ENCODE measurements at regions not wholly inside any gene's neighbourhood (a gene's known extent, or its start where the extent isn't known, plus 50 kb on each side); places are given as distances from the start of the nearest gene placed in this dataset.
A peak's percentile ranks its signal among the peaks of the same experiment; 100 is the strongest.

GRCh38 chr7:153130052-153130451 is 370.5 kb downstream of the ACTR3B start:
- H3K79me1 ChIP-seq (ENCODE audit: low read length): no peaks in the 10 kb centered on the region
- no peak overlapping the region for H2BK5ac ChIP-seq (ENCODE audit: low read length)
- no peak overlapping the region for H3K56ac ChIP-seq (ENCODE audit: low read length)
- no peak overlapping the region for H3K27ac ChIP-seq (ENCODE audit: low read depth, low read length)
- no peak overlapping the region for H3K4me3 ChIP-seq (ENCODE audit: low read length)
- DNase-seq: no peak
- no peak overlapping the region for H3K4ac ChIP-seq (ENCODE audit: low read depth, low read length)
- no peaks in the 10 kb centered on the region for H3K36me3 ChIP-seq (ENCODE audit: control insufficient read depth, insufficient read depth, low read length)
- no peak overlapping the region for H3K9ac ChIP-seq (ENCODE audit: low read length)
- no peak overlapping the region for H2BK120ac ChIP-seq (ENCODE audit: low read depth, low read length)
- no peak overlapping the region for H4K8ac ChIP-seq (ENCODE audit: low read depth, low read length)
- H2BK15ac ChIP-seq (replicated peaks; ENCODE audit: low read depth): no peak overlapping the region
- H4K5ac ChIP-seq (ENCODE audit: low read length): no peak overlapping the region
- H3K79me2 ChIP-seq (ENCODE audit: control insufficient read depth, insufficient read depth, low read length): no peaks in the 10 kb centered on the region
- WGBS (ENCODE audit: extremely low coverage, insufficient coverage, low lambda C conversion rate): 100% methylated on average over 1 of the region's 2 CpGs
- no peak overlapping the region for H2AK5ac ChIP-seq (ENCODE audit: low read length)
- no peaks in the 10 kb centered on the region for H3K27me3 ChIP-seq (ENCODE audit: insufficient read depth, low read length, poor library complexity)
- no peak overlapping the region for H3K18ac ChIP-seq (ENCODE audit: low read length)
- H3K23ac ChIP-seq (ENCODE audit: low read length): no peak overlapping the region
- H3K4me2 ChIP-seq (ENCODE audit: low read length): no peak overlapping the region
- no peaks in the 10 kb centered on the region for H3K4me1 ChIP-seq (ENCODE audit: control insufficient read depth, low read depth, low read length)

- H4K8ac ChIP-seq (ENCODE audit: low read depth, low read length): no peak overlapping the region
- no peak overlapping the region for H4K5ac ChIP-seq (ENCODE audit: low read length)
- no peak overlapping the region for H3K4me2 ChIP-seq (ENCODE audit: low read length)
- no peaks in the 10 kb centered on the region for H3K4me1 ChIP-seq (ENCODE audit: control insufficient read depth, low read depth, low read length)
- no peak overlapping the region for H3K9ac ChIP-seq (ENCODE audit: low read length)
- H2BK120ac ChIP-seq (ENCODE audit: low read depth, low read length): no peak overlapping the region
- H3K23ac ChIP-seq (ENCODE audit: low read length): no peak overlapping the region
- no peak overlapping the region for H2AK5ac ChIP-seq (ENCODE audit: low read length)
- DNase-seq: peak; percentile 55
- H3K18ac ChIP-seq (ENCODE audit: low read length): no peak overlapping the region
- no peaks in the 10 kb centered on the region for H3K79me1 ChIP-seq (ENCODE audit: low read length)
- H3K79me2 ChIP-seq (ENCODE audit: control insufficient read depth, insufficient read depth, low read length): no peaks in the 10 kb centered on the region
- no peak overlapping the region for H3K27ac ChIP-seq (ENCODE audit: low read depth, low read length)
- no peak overlapping the region for H3K4me3 ChIP-seq (ENCODE audit: low read length)
- no peak overlapping the region for H2BK15ac ChIP-seq (replicated peaks; ENCODE audit: low read depth)
- no peaks in the 10 kb centered on the region for H3K27me3 ChIP-seq (ENCODE audit: insufficient read depth, low read length, poor library complexity)
- no peak overlapping the region for H3K4ac ChIP-seq (ENCODE audit: low read depth, low read length)
- no CpG with 5 or more reads among the region's 8 CpGs for WGBS (ENCODE audit: extremely low coverage, insufficient coverage, low lambda C conversion rate)
- no peaks in the 10 kb centered on the region for H3K36me3 ChIP-seq (ENCODE audit: control insufficient read depth, insufficient read depth, low read length)
- no peak overlapping the region for H2BK5ac ChIP-seq (ENCODE audit: low read length)
- no peak overlapping the region for H3K56ac ChIP-seq (ENCODE audit: low read length)
Observed at GRCh38 chr7:153151766-153152165, 392.2 kb downstream of the ACTR3B start.

DNA sequence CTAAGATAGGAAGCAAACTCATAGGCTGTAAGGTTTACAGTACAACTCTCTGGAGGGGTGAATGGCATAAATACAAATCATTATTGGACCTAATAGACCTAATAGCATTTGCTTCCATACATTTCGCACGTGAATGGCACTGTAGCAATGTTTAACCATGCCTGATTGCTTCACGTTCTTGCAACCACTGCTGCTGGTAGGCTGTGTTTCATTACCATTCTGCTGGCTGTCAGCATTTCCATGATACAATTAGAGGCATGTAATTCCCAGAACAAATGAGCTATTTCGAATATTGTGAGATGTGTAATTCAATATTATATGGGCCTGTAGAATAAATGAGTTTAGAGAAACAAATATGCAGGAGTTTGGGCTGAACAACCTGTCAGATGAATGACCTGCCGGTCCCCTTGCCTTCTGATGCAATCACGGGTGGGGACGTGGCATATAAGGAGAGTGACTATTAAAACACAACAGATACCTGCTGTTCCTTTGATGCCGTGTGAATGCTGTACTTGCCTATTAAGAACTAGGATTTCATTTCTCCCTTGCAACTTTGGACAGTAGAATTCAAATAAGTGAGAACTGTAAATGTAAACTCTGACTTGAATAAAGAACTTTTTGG is 393.4 kb downstream of the ACTR3B start:
- H2BK120ac ChIP-seq (ENCODE audit: low read depth, low read length): no peak overlapping the region
- H3K9ac ChIP-seq (ENCODE audit: low read length): no peak overlapping the region
- no peak for DNase-seq
- H3K79me2 ChIP-seq (ENCODE audit: control insufficient read depth, insufficient read depth, low read length): no peaks in the 10 kb centered on the region
- H4K5ac ChIP-seq (ENCODE audit: low read length): no peak overlapping the region
- H3K27ac ChIP-seq (ENCODE audit: low read depth, low read length): no peak overlapping the region
- no peaks in the 10 kb centered on the region for H3K36me3 ChIP-seq (ENCODE audit: control insufficient read depth, insufficient read depth, low read length)
- H3K4me2 ChIP-seq (ENCODE audit: low read length): no peak overlapping the region
- no peaks in the 10 kb centered on the region for H3K27me3 ChIP-seq (ENCODE audit: insufficient read depth, low read length, poor library complexity)
- H2BK15ac ChIP-seq (replicated peaks; ENCODE audit: low read depth): no peak overlapping the region
- no peak overlapping the region for H3K56ac ChIP-seq (ENCODE audit: low read length)
- no CpG with 5 or more reads among the region's 8 CpGs for WGBS (ENCODE audit: extremely low coverage, insufficient coverage, low lambda C conversion rate)
- no peak overlapping the region for H3K18ac ChIP-seq (ENCODE audit: low read length)
- no peak overlapping the region for H3K4ac ChIP-seq (ENCODE audit: low read depth, low read length)
- no peaks in the 10 kb centered on the region for H3K79me1 ChIP-seq (ENCODE audit: low read length)
- H4K8ac ChIP-seq (ENCODE audit: low read depth, low read length): no peak overlapping the region
- H3K23ac ChIP-seq (ENCODE audit: low read length): no peak overlapping the region
- H3K4me1 ChIP-seq (ENCODE audit: control insufficient read depth, low read depth, low read length): no peaks in the 10 kb centered on the region
- H2BK5ac ChIP-seq (ENCODE audit: low read length): no peak overlapping the region
- no peak overlapping the region for H2AK5ac ChIP-seq (ENCODE audit: low read length)
- no peak overlapping the region for H3K4me3 ChIP-seq (ENCODE audit: low read length)

DNA sequence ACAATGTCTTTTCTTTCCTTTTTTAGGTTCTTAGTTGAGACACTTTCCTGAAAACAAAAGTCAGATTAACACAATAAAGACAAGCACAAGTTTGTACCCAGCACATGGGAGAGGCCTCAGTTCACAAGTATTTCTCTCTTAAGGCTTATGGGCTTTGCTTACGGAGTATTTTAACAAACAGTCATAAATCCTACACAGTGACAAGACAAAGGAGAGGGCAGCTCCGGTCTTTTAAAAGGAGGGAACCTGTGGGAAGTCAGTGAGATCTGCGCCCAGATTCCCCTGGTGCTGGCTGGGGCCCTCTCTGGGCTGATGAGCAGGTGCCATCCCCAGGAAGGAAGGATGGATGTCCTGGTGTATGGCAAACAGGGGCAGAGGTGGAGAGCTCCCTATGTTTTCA is 398.6 kb downstream of the ACTR3B start:
- WGBS (ENCODE audit: extremely low coverage, insufficient coverage, low lambda C conversion rate): no CpG with 5 or more reads among the region's 3 CpGs
- Histone ChIP-seq H2BK120ac (ENCODE audit: low read depth, low read length) (no peak overlapping the region), H3K79me2 (ENCODE audit: control insufficient read depth, insufficient read depth, low read length) (no peaks in the 10 kb centered on the region), H3K4me1 (ENCODE audit: control insufficient read depth, low read depth, low read length) (no peaks in the 10 kb centered on the region), H2AK5ac (ENCODE audit: low read length) (no peak overlapping the region), H4K8ac (ENCODE audit: low read depth, low read length) (no peak overlapping the region), H3K79me1 (ENCODE audit: low read length) (no peaks in the 10 kb centered on the region), H3K36me3 (ENCODE audit: control insufficient read depth, insufficient read depth, low read length) (no peaks in the 10 kb centered on the region), H4K5ac (ENCODE audit: low read length) (no peak overlapping the region), H3K27ac (ENCODE audit: low read depth, low read length) (no peak overlapping the region), H3K23ac (ENCODE audit: low read length) (no peak overlapping the region), H3K4me2 (ENCODE audit: low read length) (no peak overlapping the region), H3K27me3 (ENCODE audit: insufficient read depth, low read length, poor library complexity) (no peaks in the 10 kb centered on the region), H2BK5ac (ENCODE audit: low read length) (no peak overlapping the region), H2BK15ac (replicated peaks; ENCODE audit: low read depth) (no peak overlapping the region), H3K9ac (ENCODE audit: low read length) (no peak overlapping the region), H3K56ac (ENCODE audit: low read length) (no peak overlapping the region), H3K18ac (ENCODE audit: low read length) (no peak overlapping the region), H3K4ac (ENCODE audit: low read depth, low read length) (no peak overlapping the region), H3K4me3 (ENCODE audit: low read length) (no peak overlapping the region)
- DNase-seq: no peak

DNA sequence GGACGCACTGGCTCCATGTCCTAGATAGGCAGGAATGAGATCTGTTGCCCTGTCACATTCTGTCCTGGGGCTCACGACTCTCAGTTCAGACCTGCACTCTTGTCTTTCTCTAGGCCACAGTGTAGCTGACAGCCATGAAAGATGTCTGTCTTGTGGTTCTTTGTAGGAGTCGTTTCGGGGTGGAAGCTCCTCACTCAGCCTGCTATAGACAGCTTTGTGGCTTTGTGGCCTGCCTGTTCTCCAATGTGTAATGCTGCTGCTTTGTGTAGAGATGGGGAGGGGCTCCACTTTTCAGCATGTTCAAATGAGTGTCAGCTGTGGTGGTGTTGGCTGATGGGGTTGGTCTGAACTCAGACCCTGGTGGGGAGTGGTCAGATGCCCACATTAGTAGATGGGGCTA is 410.7 kb downstream of the ACTR3B start:
- Histone ChIP-seq H3K79me1 (ENCODE audit: low read length) (no peaks in the 10 kb centered on the region), H3K4me3 (ENCODE audit: low read length) (no peak overlapping the region), H3K36me3 (ENCODE audit: control insufficient read depth, insufficient read depth, low read length) (no peaks in the 10 kb centered on the region), H3K4ac (ENCODE audit: low read depth, low read length) (no peak overlapping the region), H2BK120ac (ENCODE audit: low read depth, low read length) (no peak overlapping the region), H3K9ac (ENCODE audit: low read length) (no peak overlapping the region), H3K27me3 (ENCODE audit: insufficient read depth, low read length, poor library complexity) (no peaks in the 10 kb centered on the region), H3K4me2 (ENCODE audit: low read length) (no peak overlapping the region), H3K18ac (ENCODE audit: low read length) (no peak overlapping the region), H3K23ac (ENCODE audit: low read length) (no peak overlapping the region), H4K8ac (ENCODE audit: low read depth, low read length) (no peak overlapping the region), H3K4me1 (ENCODE audit: control insufficient read depth, low read depth, low read length) (no peaks in the 10 kb centered on the region), H2AK5ac (ENCODE audit: low read length) (no peak overlapping the region), H3K79me2 (ENCODE audit: control insufficient read depth, insufficient read depth, low read length) (no peaks in the 10 kb centered on the region), H2BK5ac (ENCODE audit: low read length) (no peak overlapping the region), H3K56ac (ENCODE audit: low read length) (no peak overlapping the region), H4K5ac (ENCODE audit: low read length) (no peak overlapping the region), H2BK15ac (replicated peaks; ENCODE audit: low read depth) (no peak overlapping the region), H3K27ac (ENCODE audit: low read depth, low read length) (no peak overlapping the region)
- no CpG with 5 or more reads among the region's 4 CpGs for whole genome bisulfite sequencing (ENCODE audit: extremely low coverage, insufficient coverage, low lambda C conversion rate)
- DNase-seq: no peak

- Histone ChIP-seq H3K79me2 (ENCODE audit: control insufficient read depth, insufficient read depth, low read length) (no peaks in the 10 kb centered on the region), H3K27me3 (ENCODE audit: insufficient read depth, low read length, poor library complexity) (no peaks in the 10 kb centered on the region), H4K5ac (ENCODE audit: low read length) (no peak overlapping the region), H4K8ac (ENCODE audit: low read depth, low read length) (no peak overlapping the region), H2AK5ac (ENCODE audit: low read length) (no peak overlapping the region), H3K79me1 (ENCODE audit: low read length) (no peaks in the 10 kb centered on the region), H3K4me2 (ENCODE audit: low read length) (no peak overlapping the region), H3K4me3 (ENCODE audit: low read length) (no peak overlapping the region), H2BK15ac (replicated peaks; ENCODE audit: low read depth) (no peak overlapping the region), H3K36me3 (ENCODE audit: control insufficient read depth, insufficient read depth, low read length) (no peaks in the 10 kb centered on the region), H3K56ac (ENCODE audit: low read length) (no peak overlapping the region), H3K18ac (ENCODE audit: low read length) (no peak overlapping the region), H3K9ac (ENCODE audit: low read length) (no peak overlapping the region), H3K4ac (ENCODE audit: low read depth, low read length) (no peak overlapping the region), H2BK120ac (ENCODE audit: low read depth, low read length) (no peak overlapping the region), H2BK5ac (ENCODE audit: low read length) (no peak overlapping the region), H3K23ac (ENCODE audit: low read length) (no peak overlapping the region), H3K27ac (ENCODE audit: low read depth, low read length) (no peak overlapping the region), H3K4me1 (ENCODE audit: control insufficient read depth, low read depth, low read length) (no peaks in the 10 kb centered on the region)
- DNase-seq: no peak
Observed at GRCh38 chr7:153185936-153186335, 426.4 kb downstream of the ACTR3B start.

Data from mesendoderm (in vitro differentiated cells).